Astrocyte (in vitro differentiated cells and primary cell): ENCODE measurements at regions not wholly inside any gene's neighbourhood (a gene's known extent, or its start where the extent isn't known, plus 50 kb on each side); places are given as distances from the start of the nearest gene placed in this dataset.

Experiments used
- CTCF ChIP-seq: IDR thresholded peaks from 2 replicates; pipeline ENCODE4 v1.5.1; 2011; ENCODE audit warnings: low read depth, mild to moderate bottlenecking, inconsistent platforms, low read length, moderate library complexity; ENCODE audit not compliant: insufficient read depth
- EZH2 ChIP-seq: IDR thresholded peaks from 2 replicates; pipeline ENCODE4 v1.6.1; 2012; ENCODE audit warnings: mild to moderate bottlenecking, low read length, inconsistent platforms; ENCODE audit not compliant: insufficient read depth

DNA sequence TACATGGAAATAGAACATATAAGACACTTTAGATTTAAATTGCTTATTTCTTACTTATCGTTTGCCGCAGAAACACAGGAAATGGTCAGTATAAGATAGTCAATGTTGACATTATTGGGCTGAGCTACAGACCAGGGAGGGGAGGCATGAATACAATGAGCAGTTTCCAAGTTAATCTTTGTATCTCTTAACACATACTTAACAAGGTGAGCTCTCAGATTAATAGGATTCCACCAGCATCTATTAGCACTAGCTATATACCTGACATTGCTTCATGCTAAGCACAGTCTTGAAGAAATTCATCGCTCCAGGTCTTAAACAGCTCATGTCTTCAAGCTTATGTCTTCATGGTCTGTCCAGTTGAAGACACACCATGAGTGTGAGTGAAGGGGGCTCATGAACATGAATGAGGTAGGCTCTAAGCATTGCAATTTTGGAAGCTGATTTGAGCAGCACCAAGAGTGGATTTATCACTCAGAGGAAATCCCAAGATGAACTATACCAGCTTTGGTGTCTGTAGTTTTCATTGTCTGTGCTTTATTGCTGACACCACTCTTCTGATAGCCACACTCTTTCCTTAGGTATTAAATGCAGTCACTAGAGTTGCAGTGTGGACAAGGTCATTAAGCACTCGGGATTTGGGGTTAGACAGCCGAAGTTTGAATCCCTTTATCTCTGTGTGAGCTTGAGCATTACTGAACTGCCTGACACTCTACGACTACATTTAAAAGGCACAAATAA is 359.3 kb upstream of the EPHA4 start:
- TF ChIP-seq CTCF (no peak), EZH2 (no peak)
